ENCODE measurements at regions not wholly inside any gene's neighbourhood (a gene's known extent, or its start where the extent isn't known, plus 50 kb on each side); places are given as distances from the start of the nearest gene placed in this dataset.

GRCh38 chr2:203797276-203797675, 70.3 kb upstream of the CTLA4 start (continued):
- TF ChIP-seq CEBPZ (IDR thresholded peaks at IDR 0.05; ENCODE audit: low read depth, low read length) (no peak), TARDBP (IDR thresholded peaks at IDR 0.05; ENCODE audit: borderline replicate concordance) (no peak), HDAC2 (IDR thresholded peaks at IDR 0.05) (no peak), SUPT20H (IDR thresholded peaks at IDR 0.05; ENCODE audit: borderline replicate concordance, control insufficient read depth, low read depth, low read length) (no peak)

- Histone ChIP-seq H3K9ac (ENCODE audit: control insufficient read depth, insufficient read depth, low read length) (no peak overlapping the region), H3K27me3 (replicated peaks in 1 of 2; ENCODE audit: control insufficient read depth in 2 of 2, insufficient read depth in 2 of 2, low read length in 1 of 2) (no peaks in the 10 kb centered on the region), H3K79me2 (ENCODE audit: control insufficient read depth, insufficient read depth, low read length) (no peaks in the 10 kb centered on the region), H4K20me1 (ENCODE audit: control insufficient read depth, insufficient read depth) (no peaks in the 10 kb centered on the region), H3K4me1 (ENCODE audit: control insufficient read depth, insufficient read depth, low read length) (peaks cover 20% of the 10 kb centered on the region), H3K36me3 (ENCODE audit: control insufficient read depth in 2 of 2, insufficient read depth in 2 of 2, low read length in 1 of 2) (no peaks in the 10 kb centered on the region), H3K4me3 (no peak overlapping the region), H2AFZ (ENCODE audit: control insufficient read depth, low read depth, low read length) (no peak overlapping the region), H3K27ac (ENCODE audit: control insufficient read depth, insufficient read depth) (no peak overlapping the region), H3K9me3 (replicated peaks; ENCODE audit: control insufficient read depth, insufficient read depth, low read length) (peaks cover 4% of the 10 kb centered on the region; the same call in 2 of the 3 replicates), H3K4me2 (ENCODE audit: control insufficient read depth, insufficient read depth) (no peak overlapping the region)
- POLR2A ChIA-PET, result no interaction called here
- no peak for DNase-seq (ENCODE audit: low read depth, low spot score)
- in situ Hi-C loops (cut with MboI), result no loop called here
- WGBS (ENCODE audit: insufficient coverage, insufficient replicate concordance, low lambda C conversion rate, missing lambda C conversion rate), result 7% methylated on average over 1 of the region's 1 CpG
- RAD21 ChIA-PET (ENCODE audit: unreplicated experiment), result no interaction called here
- no peak for TF ChIP-seq RAD51 (IDR thresholded peaks at IDR 0.05)
- no peak for TF ChIP-seq BACH1 (IDR thresholded peaks at IDR 0.05; ENCODE audit: borderline replicate concordance)
- TF ChIP-seq CHD2 (IDR thresholded peaks at IDR 0.05; ENCODE audit: borderline replicate concordance, low read depth, low read length), result no peak
- TF ChIP-seq FOXM1 (IDR thresholded peaks at IDR 0.05; ENCODE audit: low read depth, low read length), result no peak
- no peak for TF ChIP-seq ZBTB4 (CRISPR knock-in tag; IDR thresholded peaks at IDR 0.05)
- no peak for TF ChIP-seq SUZ12 (IDR thresholded peaks at IDR 0.05; ENCODE audit: unreplicated experiment)
- SMC1A ChIA-PET (ENCODE audit: uncharacterized antibody, unreplicated experiment), result interaction anchor here (0.5 kb wide), 1 partner anchor 448 kb away, joined by 3 read pairs; no protein-coding TSS in a partner anchor
- FAIRE-seq, result no peak
- BruUV-seq (replicated peaks), result no TSS peak
- no peak for ATAC-seq
- intact Hi-C loops (cut with micrococcal nuclease; ENCODE audit: unreplicated experiment), result no loop called here
- CTCF ChIA-PET, result no interaction called here
Measured at GRCh38 chr2:203797712-203798111, 69.9 kb upstream of the CTLA4 start.
